ENCODE measurements at regions not wholly inside any gene's neighbourhood (a gene's known extent, or its start where the extent isn't known, plus 50 kb on each side); places are given as distances from the start of the nearest gene placed in this dataset.

GRCh38 chr20:21006611-21007010 lies 99.5 kb downstream of the LINC00237 start:
- TF ChIP-seq, protein P1, sequence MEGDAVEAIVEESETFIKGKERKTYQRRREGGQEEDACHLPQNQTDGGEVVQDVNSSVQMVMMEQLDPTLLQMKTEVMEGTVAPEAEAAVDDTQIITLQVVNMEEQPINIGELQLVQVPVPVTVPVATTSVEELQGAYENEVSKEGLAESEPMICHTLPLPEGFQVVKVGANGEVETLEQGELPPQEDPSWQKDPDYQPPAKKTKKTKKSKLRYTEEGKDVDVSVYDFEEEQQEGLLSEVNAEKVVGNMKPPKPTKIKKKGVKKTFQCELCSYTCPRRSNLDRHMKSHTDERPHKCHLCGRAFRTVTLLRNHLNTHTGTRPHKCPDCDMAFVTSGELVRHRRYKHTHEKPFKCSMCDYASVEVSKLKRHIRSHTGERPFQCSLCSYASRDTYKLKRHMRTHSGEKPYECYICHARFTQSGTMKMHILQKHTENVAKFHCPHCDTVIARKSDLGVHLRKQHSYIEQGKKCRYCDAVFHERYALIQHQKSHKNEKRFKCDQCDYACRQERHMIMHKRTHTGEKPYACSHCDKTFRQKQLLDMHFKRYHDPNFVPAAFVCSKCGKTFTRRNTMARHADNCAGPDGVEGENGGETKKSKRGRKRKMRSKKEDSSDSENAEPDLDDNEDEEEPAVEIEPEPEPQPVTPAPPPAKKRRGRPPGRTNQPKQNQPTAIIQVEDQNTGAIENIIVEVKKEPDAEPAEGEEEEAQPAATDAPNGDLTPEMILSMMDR (IDR thresholded peaks at IDR 0.05): no peak
- no peak for TF ChIP-seq RAD21 (conservative IDR thresholded peaks at IDR 0.05 in 1 of 2, IDR thresholded peaks at IDR 0.05 in 1 of 2)
- no peak for TF ChIP-seq E2F6 (IDR thresholded peaks at IDR 0.05; ENCODE audit: borderline replicate concordance, low read depth)
- no peak for TF ChIP-seq POLR2AphosphoS2 (conservative IDR thresholded peaks at IDR 0.05; ENCODE audit: low read length)
- TF ChIP-seq ESRRA (IDR thresholded peaks at IDR 0.05; ENCODE audit: borderline replicate concordance, low read length): no peak
- TF ChIP-seq KDM1A (IDR thresholded peaks at IDR 0.05; ENCODE audit: low read depth): no peak
- no peak for TF ChIP-seq CHD4 (IDR thresholded peaks at IDR 0.05; ENCODE audit: borderline replicate concordance)
- TF ChIP-seq, protein P2, sequence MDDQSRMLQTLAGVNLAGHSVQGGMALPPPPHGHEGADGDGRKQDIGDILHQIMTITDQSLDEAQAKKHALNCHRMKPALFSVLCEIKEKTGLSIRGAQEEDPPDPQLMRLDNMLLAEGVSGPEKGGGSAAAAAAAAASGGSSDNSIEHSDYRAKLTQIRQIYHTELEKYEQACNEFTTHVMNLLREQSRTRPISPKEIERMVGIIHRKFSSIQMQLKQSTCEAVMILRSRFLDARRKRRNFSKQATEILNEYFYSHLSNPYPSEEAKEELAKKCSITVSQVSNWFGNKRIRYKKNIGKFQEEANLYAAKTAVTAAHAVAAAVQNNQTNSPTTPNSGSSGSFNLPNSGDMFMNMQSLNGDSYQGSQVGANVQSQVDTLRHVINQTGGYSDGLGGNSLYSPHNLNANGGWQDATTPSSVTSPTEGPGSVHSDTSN (IDR thresholded peaks at IDR 0.05): no peak
- TF ChIP-seq POLR2A (IDR thresholded peaks at IDR 0.05; ENCODE audit: low read length): no peak
- no peak for TF ChIP-seq FOSL2 (IDR thresholded peaks at IDR 0.05)
- no peak for TF ChIP-seq FOSL2 (CRISPR knock-in tag; IDR thresholded peaks at IDR 0.05)
- TF ChIP-seq KDM5A (IDR thresholded peaks at IDR 0.05): no peak
